GM21825 (cell line): ENCODE measurements at regions not wholly inside any gene's neighbourhood (a gene's known extent, or its start where the extent isn't known, plus 50 kb on each side); places are given as distances from the start of the nearest gene placed in this dataset.

ENCODE experiments used
- ATAC-seq: cut with Tn5 transposase; IDR thresholded peaks from one replicate; pipeline ENCODE4 v1.9.1; 2021; ENCODE audit warnings: mild to moderate bottlenecking, moderate library complexity; ENCODE audit not compliant: unreplicated experiment

GRCh38 chr16:72424757-72425156 lies 252.8 kb upstream of the PMFBP1 start:
- ATAC-seq = no peak

- no peak for ATAC-seq
These were observed 250.4 kb upstream of the PMFBP1 start for GRCh38 chr16:72422308-72422897.

- ATAC-seq = no peak
These were observed 247.7 kb upstream of the PMFBP1 start for GRCh38 chr16:72419638-72420037.

- ATAC-seq = no peak
These were observed 243.4 kb upstream of the PMFBP1 start for GRCh38 chr16:72415379-72415778.

- ATAC-seq = no peak
These were observed 238.5 kb upstream of the PMFBP1 start for GRCh38 chr16:72410492-72410891.

- ATAC-seq = no peak
These were observed 237.5 kb upstream of the PMFBP1 start for GRCh38 chr16:72409423-72409822.

GRCh38 chr16:72406390-72406789 lies 234.4 kb upstream of the PMFBP1 start:
- no peak for ATAC-seq

GRCh38 chr16:72404299-72404698 lies 232.3 kb upstream of the PMFBP1 start:
- no peak for ATAC-seq

GRCh38 chr16:72401084-72401361 lies 229.1 kb upstream of the PMFBP1 start:
- no peak for ATAC-seq

GRCh38 chr16:72400257-72401083 lies 228.5 kb upstream of the PMFBP1 start:
- no peak for ATAC-seq

GRCh38 chr16:72399811-72400210 lies 227.9 kb upstream of the PMFBP1 start:
- ATAC-seq = no peak

GRCh38 chr16:72397876-72398275 lies 225.9 kb upstream of the PMFBP1 start:
- ATAC-seq = no peak

- ATAC-seq = no peak
These were observed 222.6 kb upstream of the PMFBP1 start for GRCh38 chr16:72394526-72394925.

- ATAC-seq = no peak
These were observed 217.8 kb upstream of the PMFBP1 start for GRCh38 chr16:72389791-72390190.

GRCh38 chr16:72388007-72388406 lies 216.1 kb upstream of the PMFBP1 start:
- no peak for ATAC-seq

- no peak for ATAC-seq
These were observed 212.7 kb upstream of the PMFBP1 start for GRCh38 chr16:72384651-72385050.

- ATAC-seq = no peak
These were observed 208.3 kb upstream of the PMFBP1 start for GRCh38 chr16:72380283-72380682.

GRCh38 chr16:72373201-72373600 lies 201.2 kb upstream of the PMFBP1 start:
- no peak for ATAC-seq

- no peak for ATAC-seq
These were observed 200.4 kb upstream of the PMFBP1 start for GRCh38 chr16:72372087-72373045.

GRCh38 chr16:72371307-72372086 lies 199.5 kb upstream of the PMFBP1 start:
- no peak for ATAC-seq

GRCh38 chr16:72369274-72369673 lies 197.3 kb upstream of the PMFBP1 start:
- no peak for ATAC-seq
